ENCODE measurements at regions not wholly inside any gene's neighbourhood (a gene's known extent, or its start where the extent isn't known, plus 50 kb on each side); places are given as distances from the start of the nearest gene placed in this dataset.
"Not testable (repeated sequence)": the region's sequence is repeated elsewhere in the genome, so short reads cannot be mapped to it uniquely, and the experiment has no call there.

- no peak for DNase-seq (ENCODE audit: low spot score)
Observed at GRCh38 chr7:42567051-42567450, 330.0 kb upstream of the GLI3 start.

- DNase-seq (ENCODE audit: low spot score): no peak
Observed at GRCh38 chr7:42561797-42562196, 324.8 kb upstream of the GLI3 start.

- no peak for DNase-seq (ENCODE audit: low spot score)
Observed at GRCh38 chr7:42560866-42561265, 323.9 kb upstream of the GLI3 start.

GRCh38 chr7:42554932-42555331, 317.9 kb upstream of the GLI3 start:
- not testable (repeated sequence) for DNase-seq (ENCODE audit: low spot score)

GRCh38 chr7:42552227-42552626, 315.2 kb upstream of the GLI3 start:
- no peak for DNase-seq (ENCODE audit: low spot score)

- DNase-seq (ENCODE audit: low spot score): no peak
Observed at GRCh38 chr7:42550706-42551470, 313.9 kb upstream of the GLI3 start.

GRCh38 chr7:42549866-42550485, 313.0 kb upstream of the GLI3 start:
- no peak for DNase-seq (ENCODE audit: low spot score)

GRCh38 chr7:42548816-42549611, 312.0 kb upstream of the GLI3 start:
- DNase-seq (ENCODE audit: low spot score): no peak

GRCh38 chr7:42545049-42545724, 308.2 kb upstream of the GLI3 start:
- no peak for DNase-seq (ENCODE audit: low spot score)

- DNase-seq (ENCODE audit: low spot score): no peak
Observed at GRCh38 chr7:42543953-42544352, 306.9 kb upstream of the GLI3 start.

GRCh38 chr7:42542446-42542845, 305.4 kb upstream of the GLI3 start:
- DNase-seq (ENCODE audit: low spot score): not testable (repeated sequence)

GRCh38 chr7:42534441-42534840, 297.4 kb upstream of the GLI3 start:
- no peak for DNase-seq (ENCODE audit: low spot score)

- no peak for DNase-seq (ENCODE audit: low spot score)
Observed at GRCh38 chr7:42527004-42527403, 290.0 kb upstream of the GLI3 start.

GRCh38 chr7:42522227-42522991, 285.4 kb upstream of the GLI3 start:
- DNase-seq (ENCODE audit: low spot score): no peak

- no peak for DNase-seq (ENCODE audit: low spot score)
Observed at GRCh38 chr7:42511027-42511426, 274.0 kb upstream of the GLI3 start.

- DNase-seq (ENCODE audit: low spot score): no peak
Observed at GRCh38 chr7:42506097-42506496, 269.1 kb upstream of the GLI3 start.

GRCh38 chr7:42502022-42502421, 265.0 kb upstream of the GLI3 start:
- DNase-seq (ENCODE audit: low spot score): no peak

- DNase-seq (ENCODE audit: low spot score): no peak
Observed at GRCh38 chr7:42495256-42495655, 258.2 kb upstream of the GLI3 start.

GRCh38 chr7:42494736-42495135, 257.7 kb upstream of the GLI3 start:
- no peak for DNase-seq (ENCODE audit: low spot score)

GRCh38 chr7:42494199-42494710, 257.2 kb upstream of the GLI3 start:
- DNase-seq (ENCODE audit: low spot score): no peak

GRCh38 chr7:42493436-42494198, 256.6 kb upstream of the GLI3 start:
- no peak for DNase-seq (ENCODE audit: low spot score)
